Esophagus muscularis mucosa (tissue), 4 donors: ENCODE measurements at regions not wholly inside any gene's neighbourhood (a gene's known extent, or its start where the extent isn't known, plus 50 kb on each side); places are given as distances from the start of the nearest gene placed in this dataset.

Experiments
- DNase-seq: peaks from one replicate; pipeline ENCODE4 v3.0.0-alpha.2; 2017; ENCODE audit errors: extremely low spot score
- H3K27ac ChIP-seq, 4 donors: fragments of 200-600 bp; sonication (generic); replicated peaks in 1 of 4; 1 replicate in 3 of 4; 2 replicates in 1 of 4; pipeline ENCODE4 v1.5.1; 2016 to 2019; ENCODE audit warnings: mild to moderate bottlenecking in 1 of 4
- H3K27me3 ChIP-seq, 4 donors: fragments of 200-600 bp; sonication (generic); one replicate each; pipeline versions ENCODE4 v1.5.1 to v1.6.0; 2016 to 2019
- H3K36me3 ChIP-seq, 4 donors: fragments of 200-600 bp; sonication (generic); one replicate each; pipeline ENCODE4 v1.5.1; 2016 to 2019
- H3K4me1 ChIP-seq, 4 donors: fragments of 200-600 bp; sonication (generic); one replicate each; pipeline ENCODE4 v1.5.1; 2016 to 2019
- H3K4me3 ChIP-seq, 4 donors: fragments of 200-600 bp; sonication (generic); 1 replicate in 2 of 4; 2 replicates in 2 of 4; pipeline ENCODE4 v1.5.1; 2016 to 2019; ENCODE audit warnings: mild to moderate bottlenecking in 4 of 4, moderate library complexity in 1 of 4
- H3K9me3 ChIP-seq, 4 donors: fragments of 200-600 bp; sonication (generic); 1 replicate in 3 of 4; 2 replicates in 1 of 4; pipeline ENCODE4 v1.5.1; 2016 to 2019
- EP300 ChIP-seq: sonication (generic); formaldehyde crosslinking; IDR thresholded peaks from one replicate; pipeline ENCODE4 v1.6.1; 2017; ENCODE audit warnings: antibody characterized with exemption
- POLR2A ChIP-seq: fragments of 450-650 bp; IDR thresholded peaks from one replicate; pipeline ENCODE4 v1.6.1; 2017; ENCODE audit warnings: antibody characterized with exemption, moderate library complexity, mild to moderate bottlenecking, low read depth
- POLR2AphosphoS5 ChIP-seq, 2 donors: sonication (generic); formaldehyde crosslinking; IDR thresholded peaks; one replicate each; pipeline ENCODE4 v1.6.1; 2017; ENCODE audit warnings: antibody characterized with exemption in 2 of 2
- WGBS: methylation state at CpG from one replicate; pipeline ENCODE4 v1.1.5; 2018; 5-methylcytosine and 5-hydroxymethylcytosine counted together
- intact Hi-C: fragments of 100-400 bp; cut with DNase I; formaldehyde crosslinking; loops from one replicate; pipeline ENCODE4 v1.15.1; 2023
- TF ChIP-seq, protein P1 (sequence below), 3 experiments: fragments of 200-600 bp in 2 of 3; fragments of 450-650 bp in 1 of 3; sonication (generic) in 2 of 3; IDR thresholded peaks; one replicate each; pipeline ENCODE4 v1.5.1; 2017 to 2019; ENCODE audit warnings: antibody characterized with exemption in 3 of 3, mild to moderate bottlenecking in 2 of 3, moderate library complexity in 1 of 3

DNA sequence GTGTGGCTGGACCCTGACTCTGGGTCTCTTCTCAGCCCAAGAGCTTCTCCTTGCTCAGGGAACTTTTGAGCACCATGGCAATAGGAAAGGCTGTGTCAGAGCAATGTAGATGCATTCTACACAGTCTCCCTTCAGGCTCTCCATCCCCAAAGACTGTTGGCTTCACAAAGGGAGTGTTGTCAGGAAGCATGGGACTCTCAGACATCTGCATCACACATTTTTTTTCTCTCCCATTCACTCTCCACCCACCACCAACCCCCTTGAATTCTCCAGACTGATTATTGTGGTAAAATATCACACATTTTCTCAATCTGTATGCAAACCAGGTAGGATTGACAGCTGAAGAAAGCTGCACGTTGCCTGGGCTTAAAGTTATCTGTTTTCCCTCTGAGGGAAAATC lies 105.4 kb upstream of the WARS2 start:
- H3K9me3 ChIP-seq = no peaks in the 10 kb centered on the region
- H3K27ac ChIP-seq = no peak overlapping the region
- WGBS = 50% methylated on average over 1 of the region's 1 CpG
- DNase-seq = no peak
- H3K4me3 ChIP-seq = no peak overlapping the region
- intact Hi-C loops = no loop called here
- no peak for TF ChIP-seq POLR2A
- no peak for TF ChIP-seq EP300
- TF ChIP-seq, protein P1, sequence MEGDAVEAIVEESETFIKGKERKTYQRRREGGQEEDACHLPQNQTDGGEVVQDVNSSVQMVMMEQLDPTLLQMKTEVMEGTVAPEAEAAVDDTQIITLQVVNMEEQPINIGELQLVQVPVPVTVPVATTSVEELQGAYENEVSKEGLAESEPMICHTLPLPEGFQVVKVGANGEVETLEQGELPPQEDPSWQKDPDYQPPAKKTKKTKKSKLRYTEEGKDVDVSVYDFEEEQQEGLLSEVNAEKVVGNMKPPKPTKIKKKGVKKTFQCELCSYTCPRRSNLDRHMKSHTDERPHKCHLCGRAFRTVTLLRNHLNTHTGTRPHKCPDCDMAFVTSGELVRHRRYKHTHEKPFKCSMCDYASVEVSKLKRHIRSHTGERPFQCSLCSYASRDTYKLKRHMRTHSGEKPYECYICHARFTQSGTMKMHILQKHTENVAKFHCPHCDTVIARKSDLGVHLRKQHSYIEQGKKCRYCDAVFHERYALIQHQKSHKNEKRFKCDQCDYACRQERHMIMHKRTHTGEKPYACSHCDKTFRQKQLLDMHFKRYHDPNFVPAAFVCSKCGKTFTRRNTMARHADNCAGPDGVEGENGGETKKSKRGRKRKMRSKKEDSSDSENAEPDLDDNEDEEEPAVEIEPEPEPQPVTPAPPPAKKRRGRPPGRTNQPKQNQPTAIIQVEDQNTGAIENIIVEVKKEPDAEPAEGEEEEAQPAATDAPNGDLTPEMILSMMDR (IDR thresholded peaks at IDR 0.05) = no peak
- no peaks in the 10 kb centered on the region for H3K4me1 ChIP-seq
- H3K27me3 ChIP-seq = no peaks in the 10 kb centered on the region
- no peaks in the 10 kb centered on the region for H3K36me3 ChIP-seq

DNA sequence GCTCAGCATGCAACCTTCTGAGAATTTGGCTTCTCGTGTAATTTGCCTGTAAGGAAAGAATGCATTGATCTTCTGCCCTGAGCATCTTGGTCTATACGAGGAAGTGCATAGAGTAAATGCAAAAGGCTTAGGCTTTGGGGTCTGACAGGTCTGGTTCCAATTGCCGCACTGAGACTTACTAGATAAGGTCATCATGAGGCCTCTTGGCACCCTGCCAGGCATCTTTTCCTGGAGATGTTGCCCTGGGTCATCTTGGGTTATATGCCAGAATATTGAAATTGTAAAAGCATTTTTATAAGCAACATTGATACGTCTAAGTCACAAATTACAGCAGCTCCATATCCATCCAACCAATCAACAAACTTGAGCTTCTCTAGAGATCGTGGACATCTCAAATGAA lies 108.8 kb upstream of the WARS2 start:
- intact Hi-C loops = no loop called here
- no peaks in the 10 kb centered on the region for H3K27me3 ChIP-seq
- no peak for DNase-seq
- no peaks in the 10 kb centered on the region for H3K9me3 ChIP-seq
- no peaks in the 10 kb centered on the region for H3K36me3 ChIP-seq
- TF ChIP-seq, protein P1 (IDR thresholded peaks at IDR 0.05) = no peak
- TF ChIP-seq POLR2AphosphoS5 (IDR thresholded peaks at IDR 0.05) (no peak), EP300 (no peak), POLR2A (no peak)
- no peak overlapping the region for H3K4me3 ChIP-seq
- H3K4me1 ChIP-seq = no peaks in the 10 kb centered on the region
- 93% methylated on average over 5 of the region's 5 CpGs for WGBS
- H3K27ac ChIP-seq = no peak overlapping the region

DNA sequence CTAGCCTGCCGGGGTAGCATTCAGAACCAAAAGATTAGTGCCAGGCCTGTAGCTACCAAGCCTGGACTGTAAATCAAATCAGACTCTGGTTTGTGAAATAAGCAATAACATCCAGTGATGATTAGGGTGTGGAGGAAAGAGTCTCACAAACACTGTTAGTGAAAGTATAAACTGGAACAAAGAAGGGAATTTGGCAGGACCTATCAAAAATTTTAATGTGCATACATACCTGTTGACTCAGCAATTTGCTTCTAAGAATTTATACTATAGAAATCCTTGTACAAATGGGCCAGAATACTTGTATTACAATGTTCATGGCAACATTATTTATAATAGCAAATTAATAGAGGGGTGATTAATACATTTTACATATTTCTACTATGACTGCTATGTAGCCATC lies 109.8 kb upstream of the WARS2 start:
- Histone ChIP-seq H3K36me3 (no peaks in the 10 kb centered on the region), H3K4me3 (no peak overlapping the region), H3K27ac (no peak overlapping the region), H3K4me1 (no peaks in the 10 kb centered on the region), H3K9me3 (no peaks in the 10 kb centered on the region), H3K27me3 (no peaks in the 10 kb centered on the region)
- TF ChIP-seq EP300 (no peak), POLR2A (no peak), POLR2AphosphoS5 (IDR thresholded peaks at IDR 0.05) (no peak)
- TF ChIP-seq, protein P1 (IDR thresholded peaks at IDR 0.05) = no peak
- WGBS = 92% methylated on average over 1 of the region's 1 CpG
- intact Hi-C loops = no loop called here
- no peak for DNase-seq

DNA sequence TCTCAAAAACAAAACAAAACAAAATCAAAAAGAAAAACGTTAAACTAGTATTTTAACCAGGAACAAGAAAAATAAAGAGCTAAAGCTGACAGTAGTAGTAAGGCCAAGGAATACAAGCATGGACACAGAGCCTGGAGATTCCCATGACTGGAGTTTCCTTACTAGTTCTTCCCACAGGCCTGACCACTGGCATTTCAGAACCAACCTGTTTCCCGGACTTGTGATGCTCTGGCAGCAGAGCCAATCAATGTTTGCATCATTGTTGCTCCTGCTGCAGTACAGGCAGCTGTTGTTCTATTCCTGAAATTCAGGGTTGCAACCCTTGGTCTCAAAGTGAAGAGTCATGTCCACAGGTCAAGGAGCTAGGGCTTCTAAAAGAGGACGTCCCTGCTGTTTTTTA lies 111.3 kb upstream of the WARS2 start:
- TF ChIP-seq POLR2AphosphoS5 (IDR thresholded peaks at IDR 0.05) (no peak), POLR2A (no peak), EP300 (no peak)
- TF ChIP-seq, protein P1 (IDR thresholded peaks at IDR 0.05) = no peak
- Histone ChIP-seq H3K4me1 (no peaks in the 10 kb centered on the region), H3K27ac (no peak overlapping the region), H3K4me3 (no peak overlapping the region), H3K27me3 (no peaks in the 10 kb centered on the region), H3K9me3 (no peaks in the 10 kb centered on the region), H3K36me3 (no peaks in the 10 kb centered on the region)
- intact Hi-C loops = no loop called here
- WGBS = 75% methylated on average over 3 of the region's 3 CpGs
- no peak for DNase-seq

DNA sequence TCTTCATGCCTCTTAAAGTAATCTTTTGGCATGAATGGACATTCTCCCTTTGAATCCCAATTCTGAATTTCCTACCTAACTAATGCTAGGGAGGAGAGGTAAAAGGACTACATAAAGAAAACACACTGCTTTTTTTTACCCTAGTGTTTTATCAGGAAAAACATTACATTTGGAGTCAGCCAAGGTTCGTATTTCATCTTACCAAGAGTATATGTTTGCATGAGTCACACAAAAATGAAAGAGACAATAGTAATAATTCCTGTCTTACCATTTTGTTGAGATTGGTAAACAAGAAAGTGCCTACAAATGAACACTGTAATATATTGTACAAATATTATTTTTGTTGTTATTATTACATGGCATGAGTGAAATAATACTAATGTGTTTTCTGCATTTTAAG lies 112.9 kb upstream of the WARS2 start:
- intact Hi-C loops = no loop called here
- Histone ChIP-seq H3K4me3 (no peak overlapping the region), H3K9me3 (no peaks in the 10 kb centered on the region), H3K4me1 (no peaks in the 10 kb centered on the region), H3K27me3 (no peaks in the 10 kb centered on the region), H3K36me3 (no peaks in the 10 kb centered on the region), H3K27ac (no peak overlapping the region)
- WGBS = 75% methylated on average over 1 of the region's 1 CpG
- no peak for DNase-seq
- no peak for TF ChIP-seq POLR2A
